ENCODE measurements at regions not wholly inside any gene's neighbourhood (a gene's known extent, or its start where the extent isn't known, plus 50 kb on each side); places are given as distances from the start of the nearest gene placed in this dataset.

- H3K4me1 ChIP-seq (ENCODE audit: insufficient read depth, low read length, poor library complexity, severe bottlenecking), result no peaks in the 10 kb centered on the region
- ChIA-PET CTCF (ENCODE audit: unreplicated experiment) (no interaction called here), POLR2A (interaction anchor here (0.6 to 1.5 kb wide), 8 partner anchors 10 to 134 kb away, joined by 3 to 7 read pairs (median 4); no protein-coding TSS in a partner anchor)
- no peak for DNase-seq (ENCODE audit: low spot score)
- no peak overlapping the region for H3K4me2 ChIP-seq (ENCODE audit: low read length)
- no peaks in the 10 kb centered on the region for H3K79me2 ChIP-seq (ENCODE audit: insufficient read depth, low read depth, low read length)
- no TSS peak for BruUV-seq (replicated peaks)
- H4K20me1 ChIP-seq (ENCODE audit: insufficient read depth, low read length), result no peaks in the 10 kb centered on the region
- H3K4me3 ChIP-seq (ENCODE audit: low read depth, low read length, poor library complexity, severe bottlenecking), result no peak overlapping the region
- no peaks in the 10 kb centered on the region for H3K9me3 ChIP-seq (ENCODE audit: low read length)
- no peaks in the 10 kb centered on the region for H3K36me3 ChIP-seq (ENCODE audit: insufficient read depth, low read length)
- no peak for TF ChIP-seq EZH2phosphoT487 (IDR thresholded peaks at IDR 0.05; ENCODE audit: borderline replicate concordance, low read depth, low read length)
- TF ChIP-seq, protein P1, sequence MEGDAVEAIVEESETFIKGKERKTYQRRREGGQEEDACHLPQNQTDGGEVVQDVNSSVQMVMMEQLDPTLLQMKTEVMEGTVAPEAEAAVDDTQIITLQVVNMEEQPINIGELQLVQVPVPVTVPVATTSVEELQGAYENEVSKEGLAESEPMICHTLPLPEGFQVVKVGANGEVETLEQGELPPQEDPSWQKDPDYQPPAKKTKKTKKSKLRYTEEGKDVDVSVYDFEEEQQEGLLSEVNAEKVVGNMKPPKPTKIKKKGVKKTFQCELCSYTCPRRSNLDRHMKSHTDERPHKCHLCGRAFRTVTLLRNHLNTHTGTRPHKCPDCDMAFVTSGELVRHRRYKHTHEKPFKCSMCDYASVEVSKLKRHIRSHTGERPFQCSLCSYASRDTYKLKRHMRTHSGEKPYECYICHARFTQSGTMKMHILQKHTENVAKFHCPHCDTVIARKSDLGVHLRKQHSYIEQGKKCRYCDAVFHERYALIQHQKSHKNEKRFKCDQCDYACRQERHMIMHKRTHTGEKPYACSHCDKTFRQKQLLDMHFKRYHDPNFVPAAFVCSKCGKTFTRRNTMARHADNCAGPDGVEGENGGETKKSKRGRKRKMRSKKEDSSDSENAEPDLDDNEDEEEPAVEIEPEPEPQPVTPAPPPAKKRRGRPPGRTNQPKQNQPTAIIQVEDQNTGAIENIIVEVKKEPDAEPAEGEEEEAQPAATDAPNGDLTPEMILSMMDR (conservative IDR thresholded peaks at IDR 0.05; ENCODE audit: low read length), result no peak
- no peak overlapping the region for H2AFZ ChIP-seq (ENCODE audit: low read length)
- H3K9me2 ChIP-seq (ENCODE audit: insufficient read depth, low read length), result no peaks in the 10 kb centered on the region
- no peak overlapping the region for H3K27ac ChIP-seq (ENCODE audit: low read depth, low read length, poor library complexity, severe bottlenecking)
- intact Hi-C loops (cut with micrococcal nuclease; ENCODE audit: unreplicated experiment), result no loop called here
Observed at GRCh38 chr13:87459419-87459818, 211.8 kb upstream of the SLITRK5 start.

- ChIA-PET CTCF (ENCODE audit: unreplicated experiment) (no interaction called here), POLR2A (no interaction called here)
- no peaks in the 10 kb centered on the region for H3K9me2 ChIP-seq (ENCODE audit: insufficient read depth, low read length)
- no peak overlapping the region for H3K4me2 ChIP-seq (ENCODE audit: low read length)
- no peak overlapping the region for H3K4me3 ChIP-seq (ENCODE audit: low read depth, low read length, poor library complexity, severe bottlenecking)
- no peaks in the 10 kb centered on the region for H3K36me3 ChIP-seq (ENCODE audit: insufficient read depth, low read length)
- no peak overlapping the region for H3K27ac ChIP-seq (ENCODE audit: low read depth, low read length, poor library complexity, severe bottlenecking)
- no TSS peak for BruUV-seq (replicated peaks)
- no peak for DNase-seq (ENCODE audit: low spot score)
- H2AFZ ChIP-seq (ENCODE audit: low read length), result no peak overlapping the region
- no peaks in the 10 kb centered on the region for H3K9me3 ChIP-seq (ENCODE audit: low read length)
- H4K20me1 ChIP-seq (ENCODE audit: insufficient read depth, low read length), result no peaks in the 10 kb centered on the region
- TF ChIP-seq, protein P1 (conservative IDR thresholded peaks at IDR 0.05; ENCODE audit: low read length), result no peak
- TF ChIP-seq EZH2phosphoT487 (IDR thresholded peaks at IDR 0.05; ENCODE audit: borderline replicate concordance, low read depth, low read length), result no peak
- intact Hi-C loops (cut with micrococcal nuclease; ENCODE audit: unreplicated experiment), result no loop called here
- no peaks in the 10 kb centered on the region for H3K4me1 ChIP-seq (ENCODE audit: insufficient read depth, low read length, poor library complexity, severe bottlenecking)
- H3K79me2 ChIP-seq (ENCODE audit: insufficient read depth, low read depth, low read length), result no peaks in the 10 kb centered on the region
Observed at GRCh38 chr13:87497426-87497825, 173.7 kb upstream of the SLITRK5 start.

- Histone ChIP-seq H3K9me3 (ENCODE audit: low read length) (no peaks in the 10 kb centered on the region), H3K4me3 (ENCODE audit: low read depth, low read length, poor library complexity, severe bottlenecking) (no peak overlapping the region), H4K20me1 (ENCODE audit: insufficient read depth, low read length) (no peaks in the 10 kb centered on the region), H3K4me2 (ENCODE audit: low read length) (no peak overlapping the region), H3K36me3 (ENCODE audit: insufficient read depth, low read length) (no peaks in the 10 kb centered on the region), H3K27ac (ENCODE audit: low read depth, low read length, poor library complexity, severe bottlenecking) (no peak overlapping the region), H3K9me2 (ENCODE audit: insufficient read depth, low read length) (no peaks in the 10 kb centered on the region), H3K4me1 (ENCODE audit: insufficient read depth, low read length, poor library complexity, severe bottlenecking) (no peaks in the 10 kb centered on the region), H3K79me2 (ENCODE audit: insufficient read depth, low read depth, low read length) (no peaks in the 10 kb centered on the region), H2AFZ (ENCODE audit: low read length) (no peak overlapping the region)
- intact Hi-C loops (cut with micrococcal nuclease; ENCODE audit: unreplicated experiment), result no loop called here
- ChIA-PET CTCF (ENCODE audit: unreplicated experiment) (no interaction called here), POLR2A (interaction anchor here (0.5 to 1.5 kb wide), 2 partner anchors 10 to 151 kb away, joined by 3 to 7 read pairs; no protein-coding TSS in a partner anchor)
- no peak for TF ChIP-seq EZH2phosphoT487 (IDR thresholded peaks at IDR 0.05; ENCODE audit: borderline replicate concordance, low read depth, low read length)
- TF ChIP-seq, protein P1 (conservative IDR thresholded peaks at IDR 0.05; ENCODE audit: low read length), result no peak
- DNase-seq (ENCODE audit: low spot score), result peak; percentile 16
- no TSS peak for BruUV-seq (replicated peaks)
Observed at GRCh38 chr13:87498681-87499080, 172.5 kb upstream of the SLITRK5 start.
